ENCODE measurements at regions not wholly inside any gene's neighbourhood (a gene's known extent, or its start where the extent isn't known, plus 50 kb on each side); places are given as distances from the start of the nearest gene placed in this dataset.

- DNase-seq (ENCODE audit: low read depth in 2 of 3, low spot score in 1 of 3) = no peak
Measured at GRCh38 chr10:35768731-35769130, 126.6 kb upstream of the FZD8 start.

GRCh38 chr10:35768011-35768410 lies 125.9 kb upstream of the FZD8 start:
- DNase-seq (ENCODE audit: low read depth in 2 of 3, low spot score in 1 of 3) = no peak

DNA sequence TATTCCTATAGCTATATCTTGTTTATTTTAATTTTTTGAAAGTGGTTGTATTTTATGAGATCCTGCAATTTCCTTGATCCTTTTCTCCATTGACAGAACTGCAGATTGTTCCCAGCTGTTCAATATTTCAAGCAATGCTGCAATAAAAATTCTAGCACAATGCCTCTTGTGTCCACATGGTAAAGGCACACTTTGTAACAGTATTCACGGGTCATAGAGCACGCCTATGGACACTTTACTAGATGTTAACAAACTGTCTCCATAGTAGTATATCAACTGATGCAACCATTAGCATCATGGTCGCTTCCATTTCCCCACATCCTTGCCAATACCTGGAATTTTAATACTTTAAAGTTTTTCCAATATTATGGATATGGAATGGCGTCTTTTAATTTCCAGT lies 123.9 kb upstream of the FZD8 start:
- DNase-seq (ENCODE audit: low read depth in 2 of 3, low spot score in 1 of 3) = no peak

DNA sequence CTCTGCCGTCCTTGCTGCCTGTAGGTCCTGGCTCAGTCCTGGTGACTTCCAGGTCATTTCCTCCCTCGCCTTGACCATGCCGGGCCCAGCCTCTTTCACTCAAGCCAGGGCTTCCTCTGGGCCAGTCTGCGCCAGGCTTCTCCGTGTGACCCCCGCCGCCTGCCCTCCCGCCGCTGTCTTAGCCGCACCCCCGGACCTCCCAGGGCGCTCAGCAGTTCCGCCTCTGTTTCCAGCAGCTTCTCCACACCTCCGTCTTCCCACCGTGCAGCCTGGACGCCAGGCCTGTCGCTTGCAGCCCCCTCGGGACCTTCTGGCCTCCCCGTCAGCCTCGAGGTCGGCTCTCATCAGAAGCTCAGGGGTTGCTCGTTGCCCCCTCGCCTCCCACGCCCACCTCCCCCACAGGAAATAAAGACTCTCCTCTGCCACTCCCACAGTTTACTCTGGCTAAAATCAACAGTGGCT lies 123.0 kb upstream of the FZD8 start:
- DNase-seq (ENCODE audit: low read depth in 2 of 3, low spot score in 1 of 3) = no peak

- no peak for DNase-seq (ENCODE audit: low read depth in 2 of 3, low spot score in 1 of 3)
Measured at GRCh38 chr10:35762311-35763030, 120.4 kb upstream of the FZD8 start.

GRCh38 chr10:35758076-35758475 lies 116.0 kb upstream of the FZD8 start:
- no peak for DNase-seq (ENCODE audit: low read depth in 2 of 3, low spot score in 1 of 3)

GRCh38 chr10:35754519-35754918 lies 112.4 kb upstream of the FZD8 start:
- DNase-seq (ENCODE audit: low read depth in 2 of 3, low spot score in 1 of 3) = no peak

- DNase-seq (ENCODE audit: low read depth in 2 of 3, low spot score in 1 of 3) = no peak
Measured at GRCh38 chr10:35752469-35753461, 110.7 kb upstream of the FZD8 start.

- DNase-seq (ENCODE audit: low read depth in 2 of 3, low spot score in 1 of 3) = no peak
Measured at GRCh38 chr10:35751347-35751746, 109.3 kb upstream of the FZD8 start.

- DNase-seq (ENCODE audit: low read depth in 2 of 3, low spot score in 1 of 3) = no peak
Measured at GRCh38 chr10:35749230-35749629, 107.1 kb upstream of the FZD8 start.

- DNase-seq (ENCODE audit: low read depth in 2 of 3, low spot score in 1 of 3) = no peak
Measured at GRCh38 chr10:35745617-35746403, 103.7 kb upstream of the FZD8 start.

DNA sequence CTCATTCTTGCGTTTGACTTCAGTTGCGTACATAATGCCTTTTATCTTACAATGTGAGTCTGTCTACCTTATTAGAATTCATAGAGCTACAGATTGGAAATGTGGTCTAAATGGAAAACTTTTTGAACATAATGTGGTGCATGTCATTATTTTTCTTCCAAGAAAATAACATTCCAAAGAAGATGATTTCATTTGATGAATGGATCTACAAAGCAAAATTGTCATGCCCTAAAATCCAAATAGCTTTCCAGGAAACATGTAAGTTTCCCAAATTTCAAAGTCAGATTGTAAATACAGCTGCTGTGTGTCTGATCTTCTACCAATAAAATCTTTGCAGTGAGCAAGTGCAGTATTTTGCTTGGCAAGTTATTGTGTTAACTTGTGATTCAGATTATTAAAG lies 101.8 kb upstream of the FZD8 start:
- no peak for DNase-seq (ENCODE audit: low read depth in 2 of 3, low spot score in 1 of 3)

- no peak for DNase-seq (ENCODE audit: low read depth in 2 of 3, low spot score in 1 of 3)
Measured at GRCh38 chr10:35743351-35743750, 101.3 kb upstream of the FZD8 start.

DNA sequence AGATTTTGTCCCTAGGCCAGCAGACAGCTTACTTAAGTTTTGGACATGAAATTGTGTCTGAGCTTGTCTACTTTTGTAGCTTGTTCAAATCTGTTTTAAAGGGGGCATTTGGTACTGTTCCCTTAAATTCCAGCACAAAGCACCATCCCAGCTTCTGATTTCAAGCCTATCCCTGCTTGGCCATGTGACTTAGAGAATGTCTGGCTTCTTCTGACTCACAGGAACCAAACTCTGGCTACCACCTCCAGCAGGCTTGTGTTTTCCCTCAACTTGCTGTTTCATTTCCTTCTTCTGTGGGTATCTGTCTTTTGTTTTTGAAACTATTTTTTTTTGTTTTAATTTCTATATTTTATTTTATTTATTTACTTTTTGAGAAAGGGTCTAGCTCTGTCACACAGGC lies 97.9 kb upstream of the FZD8 start:
- no peak for DNase-seq (ENCODE audit: low read depth in 2 of 3, low spot score in 1 of 3)

DNA sequence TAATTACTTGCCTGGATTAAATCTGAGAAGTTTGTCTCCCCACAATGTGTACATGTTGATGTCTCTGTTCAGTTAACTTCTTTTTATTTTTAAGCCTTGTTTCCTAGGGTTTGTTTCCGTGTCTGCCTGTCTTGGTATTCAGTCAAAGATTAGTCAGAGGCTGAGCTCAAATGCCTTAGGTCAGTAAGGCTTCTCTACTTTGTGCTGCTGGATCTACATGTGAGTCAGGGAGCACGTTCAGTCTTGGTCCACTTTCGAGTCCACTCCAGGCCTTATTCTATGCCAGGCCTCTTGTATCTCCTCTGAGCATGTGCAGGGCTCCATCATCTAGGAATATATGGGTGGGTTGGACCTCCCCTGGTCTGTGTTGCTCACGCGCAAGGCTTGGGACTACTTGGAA lies 93.3 kb upstream of the FZD8 start:
- no peak for DNase-seq (ENCODE audit: low read depth in 2 of 3, low spot score in 1 of 3)

GRCh38 chr10:35731828-35732227 lies 89.7 kb upstream of the FZD8 start:
- DNase-seq (ENCODE audit: low read depth in 2 of 3, low spot score in 1 of 3) = no peak

GRCh38 chr10:35728341-35728740 lies 86.2 kb upstream of the FZD8 start:
- no peak for DNase-seq (ENCODE audit: low read depth in 2 of 3, low spot score in 1 of 3)

DNA sequence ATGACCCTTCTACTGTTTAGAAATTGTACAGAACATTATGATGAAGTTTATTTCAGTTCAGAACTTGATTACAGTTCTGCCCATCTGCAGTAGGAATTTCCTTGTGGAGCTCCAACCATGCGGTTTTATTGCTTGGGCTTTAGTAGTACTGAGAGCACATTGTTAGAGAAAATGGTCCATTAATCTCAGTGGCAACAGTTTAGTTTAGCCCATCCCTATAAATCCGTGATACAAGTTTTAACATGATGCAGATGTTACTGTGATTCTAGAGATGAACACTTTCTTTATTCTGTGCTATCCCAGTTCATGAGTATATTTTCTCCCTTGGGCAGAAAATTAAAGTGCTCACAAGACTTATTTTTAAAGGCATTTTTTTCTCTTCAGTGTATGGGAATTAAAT lies 84.8 kb upstream of the FZD8 start:
- no peak for DNase-seq (ENCODE audit: low read depth in 2 of 3, low spot score in 1 of 3)

- DNase-seq (ENCODE audit: low read depth in 2 of 3, low spot score in 1 of 3) = no peak
Measured at GRCh38 chr10:35723992-35724391, 81.9 kb upstream of the FZD8 start.

GRCh38 chr10:35723059-35723458 lies 81.0 kb upstream of the FZD8 start:
- DNase-seq (ENCODE audit: low read depth in 2 of 3, low spot score in 1 of 3) = no peak

GRCh38 chr10:35722636-35723035 lies 80.5 kb upstream of the FZD8 start:
- no peak for DNase-seq (ENCODE audit: low read depth in 2 of 3, low spot score in 1 of 3)
